ENCODE measurements at regions not wholly inside any gene's neighbourhood (a gene's known extent, or its start where the extent isn't known, plus 50 kb on each side); places are given as distances from the start of the nearest gene placed in this dataset.

DNA sequence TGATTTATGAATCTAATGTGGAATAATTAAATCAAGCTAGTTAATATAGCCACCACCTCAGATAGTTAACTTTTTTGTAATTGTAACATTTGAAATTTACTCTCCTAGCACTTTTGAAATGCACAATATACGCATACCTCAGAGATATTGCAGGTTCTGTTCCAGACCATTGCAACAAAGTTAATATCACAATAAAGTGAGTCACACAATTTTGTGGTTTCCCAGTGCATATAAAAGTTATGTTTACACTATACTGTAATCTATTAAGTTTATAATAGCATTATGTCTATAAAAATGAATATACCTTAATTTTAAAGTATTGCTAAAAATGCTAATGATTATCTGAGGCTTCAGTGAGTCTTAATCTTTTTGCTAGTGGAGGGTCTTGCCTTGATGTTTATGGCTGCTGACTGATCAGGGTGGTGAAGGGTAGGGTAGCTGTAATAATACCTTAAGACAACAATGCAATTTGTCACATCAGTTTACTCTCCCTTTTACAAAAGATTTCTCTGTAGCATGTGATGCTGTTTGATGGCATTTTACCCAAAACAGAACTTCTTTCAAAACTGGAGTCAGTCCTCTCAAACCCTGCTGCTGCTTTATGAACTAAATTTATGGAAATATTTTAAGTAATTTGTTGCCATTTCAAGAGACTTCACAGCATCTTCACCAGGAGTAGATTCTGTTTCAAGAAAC is 235.1 kb upstream of the ADAMTSL1 start:
- Histone ChIP-seq H2AFZ (ENCODE audit: insufficient read depth, low read depth, low read length, poor library complexity, severe bottlenecking) (no peak overlapping the region), H3K9me3 (ENCODE audit: control extremely low read depth in 1 of 3, control insufficient read depth in 2 of 3, insufficient read depth in 1 of 3, low read length in 2 of 3) (no peaks in the 10 kb centered on the region), H3K36me3 (replicated peaks in 1 of 2; ENCODE audit: control extremely low read depth in 1 of 2, control insufficient read depth in 1 of 2, extremely low read depth in 1 of 2, insufficient read depth in 2 of 2, low read length in 1 of 2) (no peaks in the 10 kb centered on the region), H3K4me2 (replicated peaks; ENCODE audit: low read depth, low read length, poor library complexity, severe bottlenecking) (no peak overlapping the region), H3K9ac (ENCODE audit: low read length) (no peak overlapping the region), H4K20me1 (ENCODE audit: control insufficient read depth, insufficient read depth, low read length, poor library complexity, severe bottlenecking) (no peaks in the 10 kb centered on the region), H3K79me2 (ENCODE audit: control insufficient read depth, insufficient read depth, low read length) (no peaks in the 10 kb centered on the region), H3K27me3 (replicated peaks in 1 of 4; ENCODE audit: control extremely low read depth in 1 of 4, control insufficient read depth in 3 of 4, insufficient read depth in 4 of 4, low read length in 3 of 4) (no peaks in the 10 kb centered on the region), H3K4me3 (ENCODE audit: control extremely low read depth in 1 of 5, extremely low read depth in 1 of 5, insufficient read depth in 1 of 5, low read depth in 2 of 5, low read length in 4 of 5) (no peak overlapping the region), H3K27ac (ENCODE audit: low read length in 2 of 2) (no peak overlapping the region), H3K4me1 (ENCODE audit: control insufficient read depth in 2 of 2, insufficient read depth in 2 of 2, low read length in 2 of 2) (no peaks in the 10 kb centered on the region)
- ChIA-PET CTCF (no interaction called here), POLR2A (no interaction called here)
- DNase-seq, result no peak
- Mint-ChIP-seq H3K4me1 (no peaks in the 10 kb centered on the region), H3K27ac (no peak overlapping the region), H3K27me3 (no peaks in the 10 kb centered on the region), H3K4me3 (no peak overlapping the region), H3K9me3 (ENCODE audit: insufficient read depth) (peaks cover 4% of the 10 kb centered on the region)
- TF ChIP-seq EZH2 (IDR thresholded peaks at IDR 0.05; ENCODE audit: borderline replicate concordance, insufficient read depth, low read depth, low read length, poor library complexity, severe bottlenecking), result no peak
- TF ChIP-seq, protein P1, sequence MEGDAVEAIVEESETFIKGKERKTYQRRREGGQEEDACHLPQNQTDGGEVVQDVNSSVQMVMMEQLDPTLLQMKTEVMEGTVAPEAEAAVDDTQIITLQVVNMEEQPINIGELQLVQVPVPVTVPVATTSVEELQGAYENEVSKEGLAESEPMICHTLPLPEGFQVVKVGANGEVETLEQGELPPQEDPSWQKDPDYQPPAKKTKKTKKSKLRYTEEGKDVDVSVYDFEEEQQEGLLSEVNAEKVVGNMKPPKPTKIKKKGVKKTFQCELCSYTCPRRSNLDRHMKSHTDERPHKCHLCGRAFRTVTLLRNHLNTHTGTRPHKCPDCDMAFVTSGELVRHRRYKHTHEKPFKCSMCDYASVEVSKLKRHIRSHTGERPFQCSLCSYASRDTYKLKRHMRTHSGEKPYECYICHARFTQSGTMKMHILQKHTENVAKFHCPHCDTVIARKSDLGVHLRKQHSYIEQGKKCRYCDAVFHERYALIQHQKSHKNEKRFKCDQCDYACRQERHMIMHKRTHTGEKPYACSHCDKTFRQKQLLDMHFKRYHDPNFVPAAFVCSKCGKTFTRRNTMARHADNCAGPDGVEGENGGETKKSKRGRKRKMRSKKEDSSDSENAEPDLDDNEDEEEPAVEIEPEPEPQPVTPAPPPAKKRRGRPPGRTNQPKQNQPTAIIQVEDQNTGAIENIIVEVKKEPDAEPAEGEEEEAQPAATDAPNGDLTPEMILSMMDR (IDR thresholded peaks at IDR 0.05), result no peak
- ATAC-seq (ENCODE audit: low read depth), result no peak
- intact Hi-C loops (cut with micrococcal nuclease), result no loop called here
- whole genome bisulfite sequencing (ENCODE audit: insufficient coverage), result no CpG with 5 or more reads among the region's 1 CpG

DNA sequence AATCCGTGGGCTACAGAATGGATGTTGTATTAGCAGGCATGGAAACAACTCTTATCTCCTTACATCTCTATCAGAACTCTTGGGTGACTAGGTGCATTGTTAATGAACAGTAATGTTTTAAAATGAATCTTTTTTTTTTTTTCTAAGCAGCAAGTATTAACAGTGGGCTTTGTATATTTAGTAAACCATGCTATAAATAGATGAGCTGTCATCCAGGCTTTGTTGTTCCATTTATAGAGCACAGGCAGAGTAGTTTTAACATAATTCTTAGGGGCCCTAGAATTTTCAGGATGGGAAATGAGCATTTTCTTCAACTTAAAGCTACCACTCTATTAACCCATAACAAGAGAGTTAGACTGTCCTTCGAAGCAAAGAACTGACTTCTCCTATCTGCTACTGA is 233.7 kb upstream of the ADAMTSL1 start:
- no peaks in the 10 kb centered on the region for H3K27me3 Mint-ChIP-seq
- intact Hi-C loops (cut with micrococcal nuclease), result no loop called here
- WGBS (ENCODE audit: insufficient coverage), result no CpG with 5 or more reads among the region's 2 CpGs
- Histone ChIP-seq H3K9ac (ENCODE audit: low read length) (no peak overlapping the region), H3K4me1 (ENCODE audit: control insufficient read depth in 2 of 2, insufficient read depth in 2 of 2, low read length in 2 of 2) (no peaks in the 10 kb centered on the region), H3K27ac (ENCODE audit: low read length in 2 of 2) (no peak overlapping the region), H3K9me3 (ENCODE audit: control extremely low read depth in 1 of 3, control insufficient read depth in 2 of 3, insufficient read depth in 1 of 3, low read length in 2 of 3) (no peaks in the 10 kb centered on the region), H3K79me2 (ENCODE audit: control insufficient read depth, insufficient read depth, low read length) (no peaks in the 10 kb centered on the region), H3K4me2 (replicated peaks; ENCODE audit: low read depth, low read length, poor library complexity, severe bottlenecking) (no peak overlapping the region), H3K27me3 (replicated peaks in 1 of 4; ENCODE audit: control extremely low read depth in 1 of 4, control insufficient read depth in 3 of 4, insufficient read depth in 4 of 4, low read length in 3 of 4) (no peaks in the 10 kb centered on the region), H4K20me1 (ENCODE audit: control insufficient read depth, insufficient read depth, low read length, poor library complexity, severe bottlenecking) (no peaks in the 10 kb centered on the region), H2AFZ (ENCODE audit: insufficient read depth, low read depth, low read length, poor library complexity, severe bottlenecking) (no peak overlapping the region), H3K4me3 (ENCODE audit: control extremely low read depth in 1 of 5, extremely low read depth in 1 of 5, insufficient read depth in 1 of 5, low read depth in 2 of 5, low read length in 4 of 5) (no peak overlapping the region), H3K36me3 (replicated peaks in 1 of 2; ENCODE audit: control extremely low read depth in 1 of 2, control insufficient read depth in 1 of 2, extremely low read depth in 1 of 2, insufficient read depth in 2 of 2, low read length in 1 of 2) (no peaks in the 10 kb centered on the region)
- TF ChIP-seq, protein P1 (IDR thresholded peaks at IDR 0.05), result no peak
- TF ChIP-seq EZH2 (IDR thresholded peaks at IDR 0.05; ENCODE audit: borderline replicate concordance, insufficient read depth, low read depth, low read length, poor library complexity, severe bottlenecking), result no peak
- ChIA-PET CTCF (interaction anchor here (1.4 kb wide), 1 partner anchor 15 kb away, joined by 5 read pairs; no protein-coding TSS in a partner anchor), POLR2A (no interaction called here)
- H3K9me3 Mint-ChIP-seq (ENCODE audit: insufficient read depth), result peaks cover 4% of the 10 kb centered on the region
- no peak overlapping the region for H3K27ac Mint-ChIP-seq
- DNase-seq (no peak), ATAC-seq (ENCODE audit: low read depth) (no peak)
- H3K4me3 Mint-ChIP-seq, result no peak overlapping the region
- H3K4me1 Mint-ChIP-seq, result no peaks in the 10 kb centered on the region

All from B cell (primary cell).